HL-60 (cell line): ENCODE measurements at regions not wholly inside any gene's neighbourhood (a gene's known extent, or its start where the extent isn't known, plus 50 kb on each side); places are given as distances from the start of the nearest gene placed in this dataset.
A peak's percentile ranks its signal among the peaks of the same experiment; 100 is the strongest.

ENCODE experiments used
- DNase-seq, 2 experiments: peaks; one replicate each; pipeline ENCODE4 v3.0.0-alpha.2; 2010 to 2020; ENCODE audit warnings: low read depth in 1 of 2, low spot score in 1 of 2
- H3K27ac ChIP-seq: fragments of 250-450 bp; sonication (Bioruptor Pico); replicated peaks from 2 replicates; pipeline ENCODE4 v1.5.1; 2020; ENCODE audit warnings: mild to moderate bottlenecking, moderate library complexity
- H3K27me3 ChIP-seq: fragments of 250-450 bp; sonication (Bioruptor Pico); 2 replicates; pipeline ENCODE4 v1.5.1; 2021; ENCODE audit warnings: mild to moderate bottlenecking, moderate library complexity; ENCODE audit not compliant: insufficient read depth, poor library complexity, severe bottlenecking
- H3K4me3 ChIP-seq: replicated peaks from 2 replicates; pipeline ENCODE4 v1.5.1; 2011; ENCODE audit warnings: mild to moderate bottlenecking, control low read depth, low read length; ENCODE audit not compliant: insufficient read depth
- GABPA ChIP-seq: IDR thresholded peaks from 2 replicates; pipeline ENCODE4 v1.6.1; 2012; ENCODE audit warnings: low read depth
- POLR2AphosphoS5 ChIP-seq: IDR thresholded peaks from 2 replicates; pipeline ENCODE4 v1.6.1; 2012; ENCODE audit warnings: low read depth
- SPI1 ChIP-seq: IDR thresholded peaks from 2 replicates; pipeline ENCODE4 v1.6.1; 2012; ENCODE audit warnings: low read depth, mild to moderate bottlenecking, borderline replicate concordance
- TF ChIP-seq, protein P1 (sequence below): IDR thresholded peaks from 2 replicates; pipeline ENCODE4 v1.6.1; 2012; ENCODE audit warnings: low read depth; ENCODE audit not compliant: insufficient replicate concordance
- TF ChIP-seq, protein P2 (sequence below): IDR thresholded peaks from one replicate; pipeline ENCODE4 v1.5.1; 2011; ENCODE audit warnings: low read length, control low read depth, inconsistent platforms; ENCODE audit not compliant: insufficient read depth

DNA sequence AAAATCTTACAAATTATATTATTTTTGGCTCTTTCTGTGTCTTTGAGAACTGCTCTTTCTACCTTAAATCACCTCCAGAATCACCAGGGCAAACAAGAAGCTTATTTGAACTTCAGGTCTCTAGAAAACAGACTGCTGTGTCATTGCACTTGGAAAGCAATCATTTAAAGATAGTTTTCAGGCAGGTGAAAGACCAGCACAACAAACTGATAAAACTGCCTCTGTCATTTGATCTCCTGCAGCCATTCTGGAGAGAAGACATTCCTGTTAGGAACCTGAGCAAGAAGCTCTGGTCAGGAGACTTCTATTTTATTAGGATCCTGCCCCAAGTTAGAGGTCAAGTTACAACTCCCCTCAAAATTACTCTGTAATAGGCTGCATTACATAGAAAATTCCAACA lies 50.7 kb upstream of the AP4E1 start:
- Histone ChIP-seq H3K27ac (no peak overlapping the region), H3K27me3 (no peaks in the 10 kb centered on the region)

DNA sequence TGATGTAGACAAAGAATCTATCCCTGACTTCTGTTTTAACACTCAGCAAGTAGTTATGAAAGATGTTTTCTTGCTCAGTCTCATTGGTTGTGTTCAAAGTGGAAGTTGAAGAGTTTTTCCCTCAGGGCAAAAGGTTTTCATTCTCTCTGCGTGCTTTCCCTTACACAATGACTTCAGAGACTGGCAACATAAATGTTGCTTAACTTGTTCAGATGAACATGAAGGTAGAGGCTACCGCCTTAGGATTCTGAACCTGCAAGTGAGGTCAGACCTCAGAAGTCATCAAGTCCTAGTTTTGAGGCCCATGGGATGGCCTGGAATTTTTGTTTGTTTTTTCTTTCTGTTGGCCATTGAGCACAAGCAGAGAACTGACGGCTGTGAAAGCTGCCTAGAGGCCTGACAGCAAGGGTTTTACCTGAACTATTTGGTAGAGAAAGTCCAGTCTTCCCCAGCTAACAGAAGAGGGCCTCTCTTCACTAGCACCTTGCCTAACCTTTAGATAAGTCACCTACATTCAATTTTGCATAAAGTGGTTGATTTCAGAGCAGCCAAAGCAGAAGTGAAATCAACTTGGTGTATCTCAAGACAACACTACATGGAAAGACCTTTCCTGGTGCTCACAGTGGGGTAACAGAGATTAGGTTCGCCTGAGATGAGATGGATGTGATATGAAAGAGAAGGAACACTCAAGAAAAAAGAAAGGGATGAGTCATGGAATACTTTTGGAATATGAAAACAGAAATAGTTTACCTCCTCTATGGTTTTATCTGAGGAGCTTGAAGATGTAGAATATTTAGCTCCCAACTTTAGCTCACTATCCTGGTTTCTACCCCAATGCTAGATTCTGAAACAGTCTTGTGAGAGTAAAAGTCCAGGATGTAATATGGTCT lies 53.6 kb upstream of the AP4E1 start:
- TF ChIP-seq, protein P1, sequence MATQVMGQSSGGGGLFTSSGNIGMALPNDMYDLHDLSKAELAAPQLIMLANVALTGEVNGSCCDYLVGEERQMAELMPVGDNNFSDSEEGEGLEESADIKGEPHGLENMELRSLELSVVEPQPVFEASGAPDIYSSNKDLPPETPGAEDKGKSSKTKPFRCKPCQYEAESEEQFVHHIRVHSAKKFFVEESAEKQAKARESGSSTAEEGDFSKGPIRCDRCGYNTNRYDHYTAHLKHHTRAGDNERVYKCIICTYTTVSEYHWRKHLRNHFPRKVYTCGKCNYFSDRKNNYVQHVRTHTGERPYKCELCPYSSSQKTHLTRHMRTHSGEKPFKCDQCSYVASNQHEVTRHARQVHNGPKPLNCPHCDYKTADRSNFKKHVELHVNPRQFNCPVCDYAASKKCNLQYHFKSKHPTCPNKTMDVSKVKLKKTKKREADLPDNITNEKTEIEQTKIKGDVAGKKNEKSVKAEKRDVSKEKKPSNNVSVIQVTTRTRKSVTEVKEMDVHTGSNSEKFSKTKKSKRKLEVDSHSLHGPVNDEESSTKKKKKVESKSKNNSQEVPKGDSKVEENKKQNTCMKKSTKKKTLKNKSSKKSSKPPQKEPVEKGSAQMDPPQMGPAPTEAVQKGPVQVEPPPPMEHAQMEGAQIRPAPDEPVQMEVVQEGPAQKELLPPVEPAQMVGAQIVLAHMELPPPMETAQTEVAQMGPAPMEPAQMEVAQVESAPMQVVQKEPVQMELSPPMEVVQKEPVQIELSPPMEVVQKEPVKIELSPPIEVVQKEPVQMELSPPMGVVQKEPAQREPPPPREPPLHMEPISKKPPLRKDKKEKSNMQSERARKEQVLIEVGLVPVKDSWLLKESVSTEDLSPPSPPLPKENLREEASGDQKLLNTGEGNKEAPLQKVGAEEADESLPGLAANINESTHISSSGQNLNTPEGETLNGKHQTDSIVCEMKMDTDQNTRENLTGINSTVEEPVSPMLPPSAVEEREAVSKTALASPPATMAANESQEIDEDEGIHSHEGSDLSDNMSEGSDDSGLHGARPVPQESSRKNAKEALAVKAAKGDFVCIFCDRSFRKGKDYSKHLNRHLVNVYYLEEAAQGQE = no peak
- TF ChIP-seq GABPA (no peak), POLR2AphosphoS5 (no peak), SPI1 (peak; percentile 22; the same call in 1 of the 2 replicates)
- TF ChIP-seq, protein P2, sequence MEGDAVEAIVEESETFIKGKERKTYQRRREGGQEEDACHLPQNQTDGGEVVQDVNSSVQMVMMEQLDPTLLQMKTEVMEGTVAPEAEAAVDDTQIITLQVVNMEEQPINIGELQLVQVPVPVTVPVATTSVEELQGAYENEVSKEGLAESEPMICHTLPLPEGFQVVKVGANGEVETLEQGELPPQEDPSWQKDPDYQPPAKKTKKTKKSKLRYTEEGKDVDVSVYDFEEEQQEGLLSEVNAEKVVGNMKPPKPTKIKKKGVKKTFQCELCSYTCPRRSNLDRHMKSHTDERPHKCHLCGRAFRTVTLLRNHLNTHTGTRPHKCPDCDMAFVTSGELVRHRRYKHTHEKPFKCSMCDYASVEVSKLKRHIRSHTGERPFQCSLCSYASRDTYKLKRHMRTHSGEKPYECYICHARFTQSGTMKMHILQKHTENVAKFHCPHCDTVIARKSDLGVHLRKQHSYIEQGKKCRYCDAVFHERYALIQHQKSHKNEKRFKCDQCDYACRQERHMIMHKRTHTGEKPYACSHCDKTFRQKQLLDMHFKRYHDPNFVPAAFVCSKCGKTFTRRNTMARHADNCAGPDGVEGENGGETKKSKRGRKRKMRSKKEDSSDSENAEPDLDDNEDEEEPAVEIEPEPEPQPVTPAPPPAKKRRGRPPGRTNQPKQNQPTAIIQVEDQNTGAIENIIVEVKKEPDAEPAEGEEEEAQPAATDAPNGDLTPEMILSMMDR = no peak
- H3K27me3 ChIP-seq = no peaks in the 10 kb centered on the region
- H3K4me3 ChIP-seq = no peak overlapping the region
- peak; percentile 40 to 77 for DNase-seq
- H3K27ac ChIP-seq = peak overlapping the region; percentile 63

More for the DNA sequence above, 50.7 kb upstream of the AP4E1 start:
- H3K4me3 ChIP-seq = no peak overlapping the region
- DNase-seq = no peak
- TF ChIP-seq GABPA (no peak), SPI1 (no peak), POLR2AphosphoS5 (no peak)
- TF ChIP-seq, protein P2 = no peak
- TF ChIP-seq, protein P1 = no peak

DNA sequence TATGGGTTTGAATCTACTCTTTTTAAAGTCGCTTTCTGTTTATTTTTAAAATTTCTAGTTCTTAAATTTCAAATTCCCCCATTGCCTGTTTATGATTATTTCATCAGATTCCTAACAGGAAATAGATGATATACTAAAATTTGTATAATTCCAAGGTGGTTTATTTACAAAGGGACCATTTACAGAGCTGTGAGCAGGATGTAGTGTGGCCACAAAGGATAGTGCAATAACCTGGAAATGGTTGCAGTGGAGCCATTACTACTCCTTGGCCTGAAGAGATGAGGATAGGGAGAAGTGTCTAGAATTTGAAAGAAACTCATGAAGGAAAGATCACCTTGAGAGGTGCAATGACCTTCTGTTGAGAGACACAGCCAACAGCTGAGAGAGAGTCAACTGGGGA lies 58.5 kb upstream of the AP4E1 start:
- TF ChIP-seq POLR2AphosphoS5 = no peak
- TF ChIP-seq SPI1 = no peak
- TF ChIP-seq, protein P2 = no peak
- TF ChIP-seq, protein P1 = no peak
- TF ChIP-seq GABPA = no peak
- DNase-seq = no peak
- H3K27me3 ChIP-seq = no peaks in the 10 kb centered on the region

More for the DNA sequence above, 58.5 kb upstream of the AP4E1 start:
- H3K27ac ChIP-seq = no peak overlapping the region
- H3K4me3 ChIP-seq = no peak overlapping the region
